Glutamatergic neuron (in vitro differentiated cells): ENCODE measurements at regions not wholly inside any gene's neighbourhood (a gene's known extent, or its start where the extent isn't known, plus 50 kb on each side); places are given as distances from the start of the nearest gene placed in this dataset.

Source experiments
- DNase-seq: peaks from one replicate; pipeline ENCODE4 v3.0.0; 2022
- H3K27ac Mint-ChIP-seq: one replicate; pipeline ENCODE4 v1.8.0; 2020; ENCODE audit warnings: mild to moderate bottlenecking, mixed read lengths, inconsistent platforms; ENCODE audit not compliant: unreplicated experiment
- H3K27me3 Mint-ChIP-seq: one replicate; pipeline ENCODE4 v1.8.0; 2020; ENCODE audit warnings: mild to moderate bottlenecking, moderate library complexity, mixed read lengths, inconsistent platforms; ENCODE audit not compliant: unreplicated experiment
- H3K36me3 Mint-ChIP-seq: one replicate; pipeline ENCODE4 v1.8.0; 2020; ENCODE audit warnings: mild to moderate bottlenecking, mixed read lengths, inconsistent platforms; ENCODE audit not compliant: unreplicated experiment
- H3K4me1 Mint-ChIP-seq: one replicate; pipeline ENCODE4 v1.8.0; 2020; ENCODE audit warnings: mild to moderate bottlenecking, low read depth, mixed read lengths, inconsistent platforms; ENCODE audit not compliant: unreplicated experiment
- H3K4me3 Mint-ChIP-seq: one replicate; pipeline ENCODE4 v1.8.0; 2020; ENCODE audit warnings: mild to moderate bottlenecking, mixed read lengths, inconsistent platforms; ENCODE audit not compliant: unreplicated experiment
- H3K9me3 Mint-ChIP-seq: one replicate; pipeline ENCODE4 v1.8.0; 2020; ENCODE audit warnings: mild to moderate bottlenecking, moderate library complexity, mixed read lengths, inconsistent platforms; ENCODE audit not compliant: unreplicated experiment
- CTCF ChIP-seq: fragments of 200-600 bp; sonication (generic); IDR thresholded peaks from one replicate; pipeline ENCODE4 v1.5.0; 2021; ENCODE audit not compliant: partially characterized antibody, unreplicated experiment

DNA sequence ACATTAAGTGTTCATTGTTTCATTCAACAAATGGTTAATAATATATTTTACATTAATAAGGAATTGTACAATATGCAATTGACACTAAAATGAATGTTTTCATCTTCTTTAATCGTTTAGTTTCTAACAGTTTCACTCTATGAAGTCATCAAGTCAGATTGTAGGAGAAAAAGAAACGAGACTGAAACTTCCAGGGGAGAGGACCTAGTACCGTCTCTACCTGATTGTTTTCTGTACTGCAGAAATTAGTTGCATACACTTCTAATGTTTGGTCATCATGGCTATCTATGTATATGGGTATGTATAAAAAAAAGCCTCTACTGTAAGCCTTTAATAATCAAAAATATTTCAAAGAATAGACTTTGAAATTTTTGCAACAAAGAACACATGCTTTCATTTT lies 1350.9 kb downstream of the ARAP2 start:
- no peak overlapping the region for H3K27ac Mint-ChIP-seq
- DNase-seq = no peak
- no peaks in the 10 kb centered on the region for H3K9me3 Mint-ChIP-seq
- no peaks in the 10 kb centered on the region for H3K36me3 Mint-ChIP-seq
- no peak for TF ChIP-seq CTCF
- H3K4me1 Mint-ChIP-seq = no peaks in the 10 kb centered on the region
- H3K27me3 Mint-ChIP-seq = no peaks in the 10 kb centered on the region
- H3K4me3 Mint-ChIP-seq = no peak overlapping the region

DNA sequence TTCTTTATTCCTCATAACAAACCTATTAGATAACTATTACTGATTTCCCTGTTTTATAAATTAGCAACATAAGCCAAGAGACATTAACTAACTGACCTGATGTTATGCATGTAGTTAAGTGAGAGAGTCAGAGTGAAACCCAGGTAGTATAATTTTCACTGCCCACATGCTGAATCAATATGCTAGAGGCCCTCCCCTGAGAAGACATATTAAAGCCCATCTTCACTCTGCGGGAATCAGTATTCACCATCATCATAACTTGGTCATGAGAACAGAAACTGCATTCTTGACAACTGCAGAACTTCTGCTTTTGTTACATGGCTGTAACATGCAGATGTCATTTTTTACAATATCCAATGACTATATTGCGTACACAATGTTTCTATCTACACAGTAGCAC lies 1324.3 kb downstream of the ARAP2 start:
- no peaks in the 10 kb centered on the region for H3K9me3 Mint-ChIP-seq
- H3K4me3 Mint-ChIP-seq = no peak overlapping the region
- H3K27ac Mint-ChIP-seq = no peak overlapping the region
- no peak for TF ChIP-seq CTCF
- no peak for DNase-seq
- no peaks in the 10 kb centered on the region for H3K4me1 Mint-ChIP-seq
- H3K36me3 Mint-ChIP-seq = no peaks in the 10 kb centered on the region
- H3K27me3 Mint-ChIP-seq = no peaks in the 10 kb centered on the region

- TF ChIP-seq CTCF = no peak
- H3K9me3 Mint-ChIP-seq = no peaks in the 10 kb centered on the region
- no peak overlapping the region for H3K4me3 Mint-ChIP-seq
- DNase-seq = no peak
- H3K27me3 Mint-ChIP-seq = no peaks in the 10 kb centered on the region
- H3K36me3 Mint-ChIP-seq = no peaks in the 10 kb centered on the region
- no peaks in the 10 kb centered on the region for H3K4me1 Mint-ChIP-seq
- H3K27ac Mint-ChIP-seq = no peak overlapping the region
Observed at GRCh38 chr4:34921391-34921790, 1322.9 kb downstream of the ARAP2 start.

GRCh38 chr4:34922325-34922724 lies 1322.0 kb downstream of the ARAP2 start:
- Mint-ChIP-seq H3K9me3 (no peaks in the 10 kb centered on the region), H3K4me3 (no peak overlapping the region), H3K36me3 (no peaks in the 10 kb centered on the region), H3K4me1 (no peaks in the 10 kb centered on the region), H3K27ac (no peak overlapping the region), H3K27me3 (no peaks in the 10 kb centered on the region)
- no peak for DNase-seq
- TF ChIP-seq CTCF = no peak

GRCh38 chr4:34932591-34932990 lies 1311.7 kb downstream of the ARAP2 start:
- no peak overlapping the region for H3K4me3 Mint-ChIP-seq
- no peaks in the 10 kb centered on the region for H3K4me1 Mint-ChIP-seq
- TF ChIP-seq CTCF = no peak
- no peaks in the 10 kb centered on the region for H3K27me3 Mint-ChIP-seq
- no peak overlapping the region for H3K27ac Mint-ChIP-seq
- no peaks in the 10 kb centered on the region for H3K36me3 Mint-ChIP-seq
- H3K9me3 Mint-ChIP-seq = no peaks in the 10 kb centered on the region
- DNase-seq = no peak
